Fibroblast of lung (primary cell): ENCODE measurements at regions not wholly inside any gene's neighbourhood (a gene's known extent, or its start where the extent isn't known, plus 50 kb on each side); places are given as distances from the start of the nearest gene placed in this dataset.

Source experiments
- CTCF ChIP-seq, 2 donors: IDR thresholded peaks in 1 of 2; conservative IDR thresholded peaks in 1 of 2; 1 replicate in 1 of 2; 2 replicates in 1 of 2; pipeline ENCODE4 v1.5.1; 2011 to 2012; ENCODE audit warnings: low read length in 2 of 2, control low read depth in 1 of 2, inconsistent platforms in 1 of 2, low read depth in 1 of 2, mild to moderate bottlenecking in 1 of 2
- EZH2 ChIP-seq: IDR thresholded peaks from 2 replicates; pipeline ENCODE4 v1.5.1; 2012; ENCODE audit warnings: low read length, control low read depth, mild to moderate bottlenecking; ENCODE audit errors: missing control alignments

- TF ChIP-seq CTCF (conservative IDR thresholded peaks at IDR 0.05 in 1 of 2, IDR thresholded peaks at IDR 0.05 in 1 of 2; ENCODE audit: low read depth in 1 of 2, low read length in 2 of 2) (no peak), EZH2 (no peak)
Observed at GRCh38 chr3:10581251-10581650, 75.9 kb upstream of the ATP2B2 start.
